Suprapubic skin (tissue), 4 donors: ENCODE measurements at regions not wholly inside any gene's neighbourhood (a gene's known extent, or its start where the extent isn't known, plus 50 kb on each side); places are given as distances from the start of the nearest gene placed in this dataset.

Source experiments
- EP300 ChIP-seq: sonication (generic); formaldehyde crosslinking; IDR thresholded peaks from one replicate; pipeline ENCODE4 v1.6.1; 2017; ENCODE audit warnings: antibody characterized with exemption
- POLR2A ChIP-seq, 2 donors: fragments of 450-650 bp; IDR thresholded peaks; one replicate each; pipeline ENCODE4 v1.6.1; 2017; ENCODE audit warnings: antibody characterized with exemption in 2 of 2, mild to moderate bottlenecking in 2 of 2, moderate library complexity in 2 of 2
- POLR2AphosphoS5 ChIP-seq, 3 donors: sonication (generic); formaldehyde crosslinking; IDR thresholded peaks; one replicate each; pipeline ENCODE4 v1.6.1; 2017; ENCODE audit warnings: antibody characterized with exemption in 3 of 3
- TF ChIP-seq, protein P1 (sequence below), 2 donors: fragments of 200-600 bp in 1 of 2; fragments of 450-650 bp in 1 of 2; sonication (generic) in 1 of 2; IDR thresholded peaks; one replicate each; pipeline ENCODE4 v1.5.1; 2016 to 2019; ENCODE audit warnings: antibody characterized with exemption in 2 of 2, mild to moderate bottlenecking in 1 of 2, moderate library complexity in 1 of 2

- no peak for TF ChIP-seq POLR2A (IDR thresholded peaks at IDR 0.05)
- TF ChIP-seq, protein P1, sequence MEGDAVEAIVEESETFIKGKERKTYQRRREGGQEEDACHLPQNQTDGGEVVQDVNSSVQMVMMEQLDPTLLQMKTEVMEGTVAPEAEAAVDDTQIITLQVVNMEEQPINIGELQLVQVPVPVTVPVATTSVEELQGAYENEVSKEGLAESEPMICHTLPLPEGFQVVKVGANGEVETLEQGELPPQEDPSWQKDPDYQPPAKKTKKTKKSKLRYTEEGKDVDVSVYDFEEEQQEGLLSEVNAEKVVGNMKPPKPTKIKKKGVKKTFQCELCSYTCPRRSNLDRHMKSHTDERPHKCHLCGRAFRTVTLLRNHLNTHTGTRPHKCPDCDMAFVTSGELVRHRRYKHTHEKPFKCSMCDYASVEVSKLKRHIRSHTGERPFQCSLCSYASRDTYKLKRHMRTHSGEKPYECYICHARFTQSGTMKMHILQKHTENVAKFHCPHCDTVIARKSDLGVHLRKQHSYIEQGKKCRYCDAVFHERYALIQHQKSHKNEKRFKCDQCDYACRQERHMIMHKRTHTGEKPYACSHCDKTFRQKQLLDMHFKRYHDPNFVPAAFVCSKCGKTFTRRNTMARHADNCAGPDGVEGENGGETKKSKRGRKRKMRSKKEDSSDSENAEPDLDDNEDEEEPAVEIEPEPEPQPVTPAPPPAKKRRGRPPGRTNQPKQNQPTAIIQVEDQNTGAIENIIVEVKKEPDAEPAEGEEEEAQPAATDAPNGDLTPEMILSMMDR (IDR thresholded peaks at IDR 0.05), result no peak
- no peak for TF ChIP-seq EP300
- no peak for TF ChIP-seq POLR2AphosphoS5 (IDR thresholded peaks at IDR 0.05)
Measured at GRCh38 chrX:130566028-130566683, 164.4 kb downstream of the RBMX2 start.
